ENCODE measurements at regions not wholly inside any gene's neighbourhood (a gene's known extent, or its start where the extent isn't known, plus 50 kb on each side); places are given as distances from the start of the nearest gene placed in this dataset.

DNA sequence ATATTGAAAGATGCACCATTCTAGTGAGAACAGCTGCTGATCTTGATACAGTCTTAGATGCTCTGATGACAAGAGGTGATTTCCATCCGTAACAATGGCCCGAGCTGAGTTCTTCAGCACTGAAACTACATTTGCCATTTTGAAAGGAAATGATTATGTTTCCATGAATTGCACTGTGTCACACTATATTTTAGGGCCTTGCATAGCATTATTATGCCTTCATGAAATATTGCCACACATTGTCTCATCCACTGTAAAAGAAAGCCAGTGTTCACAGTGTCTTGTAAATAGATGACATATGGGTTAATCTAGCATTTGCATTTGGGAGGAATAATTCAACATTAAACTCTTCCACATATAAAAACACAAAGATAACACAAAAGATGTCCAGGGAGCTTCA, 438.3 kb upstream of the PSMD7 start:
- ATAC-seq (ENCODE audit: low FRiP score) = no peak
- no peaks in the 10 kb centered on the region for H3K36me3 ChIP-seq (ENCODE audit: control insufficient read depth in 1 of 2, insufficient read depth in 2 of 2, low read length in 1 of 2)

DNA sequence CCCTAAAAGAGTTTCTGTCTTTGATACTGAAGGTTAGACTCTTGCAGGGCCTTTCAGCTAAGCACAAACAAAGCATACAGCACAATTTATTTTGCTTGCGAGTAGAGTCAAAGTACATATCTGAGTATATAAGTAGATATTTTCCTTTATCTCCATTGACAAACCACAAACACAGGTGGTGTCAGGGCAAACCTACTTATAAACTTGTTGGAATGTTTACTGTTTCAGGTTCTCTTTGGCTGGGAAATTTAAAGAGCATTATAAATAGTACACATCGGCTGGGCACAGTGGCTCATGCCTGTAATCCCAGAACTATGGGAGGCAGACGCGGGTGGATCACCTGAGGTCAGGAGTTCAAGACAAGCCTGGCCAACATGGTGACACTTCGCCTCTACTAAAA, 442.6 kb upstream of the PSMD7 start:
- ATAC-seq (ENCODE audit: low FRiP score) (no peak), DNase-seq (no peak)
- H3K27me3 ChIP-seq (ENCODE audit: control insufficient read depth in 1 of 2, insufficient read depth in 2 of 2, low read length in 1 of 2) = no peaks in the 10 kb centered on the region
- no peak overlapping the region for H3K27ac ChIP-seq (ENCODE audit: low read depth in 1 of 2, low read length in 2 of 2)
- WGBS, 2 donors = 90 to 93% methylated on average over 5 of the region's 5 CpGs
- intact Hi-C loops (cut with DNase I) = no loop called here
- H3K4me3 ChIP-seq (ENCODE audit: low read length in 2 of 2) = no peak overlapping the region
- peaks cover 1% of the 10 kb centered on the region for H3K9me3 ChIP-seq (ENCODE audit: control insufficient read depth, low read length)
- no peaks in the 10 kb centered on the region for H3K4me1 ChIP-seq (ENCODE audit: control insufficient read depth in 1 of 2, insufficient read depth in 2 of 2, low read length in 2 of 2)
- no peaks in the 10 kb centered on the region for H3K36me3 ChIP-seq (ENCODE audit: control insufficient read depth in 1 of 2, insufficient read depth in 2 of 2, low read length in 1 of 2)

More for the DNA sequence above, 438.3 kb upstream of the PSMD7 start:
- Histone ChIP-seq H3K4me1 (ENCODE audit: control insufficient read depth in 1 of 2, insufficient read depth in 2 of 2, low read length in 2 of 2) (no peaks in the 10 kb centered on the region), H3K9me3 (ENCODE audit: control insufficient read depth, low read length) (no peaks in the 10 kb centered on the region), H3K4me3 (ENCODE audit: low read length in 2 of 2) (no peak overlapping the region), H3K27ac (ENCODE audit: low read depth in 1 of 2, low read length in 2 of 2) (no peak overlapping the region), H3K27me3 (ENCODE audit: control insufficient read depth in 1 of 2, insufficient read depth in 2 of 2, low read length in 1 of 2) (peaks cover 0 to 2% of the 10 kb centered on the region in 2 donors)
- 97 to 98% methylated on average over 2 of the region's 2 CpGs for WGBS, 2 donors
- no peak for DNase-seq
- intact Hi-C loops (cut with DNase I) = no loop called here

DNA sequence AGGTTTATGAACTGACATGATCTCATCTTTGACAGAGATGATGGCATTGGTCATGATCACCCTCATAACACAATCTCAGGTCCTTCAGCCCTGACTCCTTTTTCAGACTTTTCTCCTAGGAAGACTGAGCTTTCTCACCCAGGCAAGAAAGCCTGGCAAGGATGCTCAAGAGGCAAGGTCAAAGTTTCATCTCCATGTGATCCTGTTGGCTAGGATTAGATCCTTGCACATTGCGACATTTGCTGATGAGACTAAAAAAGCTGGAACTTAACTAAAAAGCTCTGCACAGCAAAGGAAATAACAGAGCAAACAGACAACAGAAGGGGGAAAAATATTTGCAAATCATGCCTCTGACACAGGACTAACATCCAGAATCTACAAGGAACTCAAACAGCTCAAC, 444.1 kb upstream of the PSMD7 start:
- Histone ChIP-seq H3K36me3 (ENCODE audit: control insufficient read depth in 1 of 2, insufficient read depth in 2 of 2, low read length in 1 of 2) (no peaks in the 10 kb centered on the region), H3K9me3 (ENCODE audit: control insufficient read depth, low read length) (peaks cover 1% of the 10 kb centered on the region), H3K27ac (ENCODE audit: low read depth in 1 of 2, low read length in 2 of 2) (no peak overlapping the region), H3K27me3 (ENCODE audit: control insufficient read depth in 1 of 2, insufficient read depth in 2 of 2, low read length in 1 of 2) (no peaks in the 10 kb centered on the region), H3K4me1 (ENCODE audit: control insufficient read depth in 1 of 2, insufficient read depth in 2 of 2, low read length in 2 of 2) (no peaks in the 10 kb centered on the region), H3K4me3 (ENCODE audit: low read length in 2 of 2) (no peak overlapping the region)
- intact Hi-C loops (cut with DNase I) = no loop called here
- 95 to 97% methylated on average over 1 of the region's 1 CpG for WGBS, 2 donors
- no peak for DNase-seq
- no peak for ATAC-seq (ENCODE audit: low FRiP score)

DNA sequence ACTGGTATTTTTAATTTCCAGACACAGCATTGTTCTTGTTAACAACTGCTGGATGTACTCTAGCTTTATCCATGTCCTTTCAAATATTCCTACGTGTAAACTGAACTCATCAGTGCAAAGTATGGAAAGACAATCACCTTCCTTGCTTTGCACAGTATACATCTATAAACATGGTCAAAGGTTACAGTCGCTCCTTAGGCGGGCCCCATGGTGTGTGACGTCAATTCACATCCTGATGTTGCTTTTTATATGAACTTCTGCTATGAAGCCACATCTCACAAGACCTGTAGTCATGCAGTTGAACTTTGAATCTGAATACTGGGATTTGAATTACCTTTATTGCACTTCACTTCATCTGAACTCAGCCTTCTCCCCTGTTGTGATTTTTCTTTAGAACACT, 447.6 kb upstream of the PSMD7 start:
- peaks cover 1% of the 10 kb centered on the region for H3K9me3 ChIP-seq (ENCODE audit: control insufficient read depth, low read length)
- DNase-seq = no peak
- H3K27me3 ChIP-seq (ENCODE audit: control insufficient read depth in 1 of 2, insufficient read depth in 2 of 2, low read length in 1 of 2) = no peaks in the 10 kb centered on the region
- no peaks in the 10 kb centered on the region for H3K36me3 ChIP-seq (ENCODE audit: control insufficient read depth in 1 of 2, insufficient read depth in 2 of 2, low read length in 1 of 2)
- 87 to 88% methylated on average over 4 of the region's 4 CpGs for WGBS, 2 donors
- no peaks in the 10 kb centered on the region for H3K4me1 ChIP-seq (ENCODE audit: control insufficient read depth in 1 of 2, insufficient read depth in 2 of 2, low read length in 2 of 2)
- ATAC-seq (ENCODE audit: low FRiP score) = no peak
- H3K27ac ChIP-seq (ENCODE audit: low read depth in 1 of 2, low read length in 2 of 2) = no peak overlapping the region
- intact Hi-C loops (cut with DNase I) = no loop called here
- H3K4me3 ChIP-seq (ENCODE audit: low read length in 2 of 2) = no peak overlapping the region

DNA sequence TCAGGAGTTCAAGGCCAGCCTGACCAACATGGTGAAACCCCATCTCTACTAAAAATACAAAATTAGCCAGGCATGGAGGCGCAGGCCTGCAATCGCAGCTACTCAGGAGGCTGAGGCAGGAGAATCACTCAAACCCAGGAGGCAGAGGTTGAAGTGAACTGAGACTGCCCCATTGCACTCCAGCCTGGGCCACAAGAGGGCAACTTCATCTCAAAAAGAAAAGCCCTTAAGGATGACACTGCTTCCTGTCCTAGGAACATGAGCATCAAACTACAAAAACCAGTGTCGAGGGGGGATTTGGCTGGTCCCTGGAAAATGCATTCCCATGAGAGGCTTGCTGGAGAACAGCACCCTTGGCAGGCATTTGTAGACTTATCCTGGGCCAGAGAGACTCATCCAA, 449.5 kb upstream of the PSMD7 start:
- ATAC-seq (ENCODE audit: low FRiP score) (no peak), DNase-seq (no peak)
- H3K36me3 ChIP-seq (ENCODE audit: control insufficient read depth in 1 of 2, insufficient read depth in 2 of 2, low read length in 1 of 2) = no peaks in the 10 kb centered on the region
- no peak overlapping the region for H3K27ac ChIP-seq (ENCODE audit: low read depth in 1 of 2, low read length in 2 of 2)
- H3K4me1 ChIP-seq (ENCODE audit: control insufficient read depth in 1 of 2, insufficient read depth in 2 of 2, low read length in 2 of 2) = no peaks in the 10 kb centered on the region
- intact Hi-C loops (cut with DNase I) = no loop called here
- H3K4me3 ChIP-seq (ENCODE audit: low read length in 2 of 2) = no peak overlapping the region
- WGBS, 2 donors = 93 to 94% methylated on average over 3 of the region's 3 CpGs
- no peaks in the 10 kb centered on the region for H3K9me3 ChIP-seq (ENCODE audit: control insufficient read depth, low read length)
- H3K27me3 ChIP-seq (ENCODE audit: control insufficient read depth in 1 of 2, insufficient read depth in 2 of 2, low read length in 1 of 2) = no peaks in the 10 kb centered on the region

DNA sequence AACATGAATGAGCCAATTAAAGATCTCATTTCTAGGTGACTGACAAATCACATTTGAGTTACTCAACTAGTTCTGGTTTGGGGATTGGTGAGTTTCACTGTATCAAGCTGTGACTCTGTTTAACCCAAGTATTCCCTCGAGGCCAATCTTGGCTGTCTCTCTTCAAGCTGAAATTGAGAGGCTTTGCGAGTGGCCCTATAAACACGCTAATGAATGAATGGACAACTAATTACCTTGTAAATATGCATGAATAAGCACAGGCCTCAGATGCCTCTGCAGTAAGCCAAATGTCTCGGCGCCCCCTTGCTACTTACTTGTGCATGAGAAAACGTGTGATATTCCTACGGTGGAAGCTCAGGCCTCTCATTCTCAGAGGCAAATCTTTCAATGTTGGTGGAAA, 450.3 kb upstream of the PSMD7 start:
- no peaks in the 10 kb centered on the region for H3K36me3 ChIP-seq (ENCODE audit: control insufficient read depth in 1 of 2, insufficient read depth in 2 of 2, low read length in 1 of 2)
- no peaks in the 10 kb centered on the region for H3K27me3 ChIP-seq (ENCODE audit: control insufficient read depth in 1 of 2, insufficient read depth in 2 of 2, low read length in 1 of 2)
- no peaks in the 10 kb centered on the region for H3K9me3 ChIP-seq (ENCODE audit: control insufficient read depth, low read length)
- no peak overlapping the region for H3K27ac ChIP-seq (ENCODE audit: low read depth in 1 of 2, low read length in 2 of 2)
- intact Hi-C loops (cut with DNase I) = no loop called here
- WGBS, 2 donors = 75 to 79% methylated on average over 7 of the region's 7 CpGs
- H3K4me1 ChIP-seq (ENCODE audit: control insufficient read depth in 1 of 2, insufficient read depth in 2 of 2, low read length in 2 of 2) = no peaks in the 10 kb centered on the region
- H3K4me3 ChIP-seq (ENCODE audit: low read length in 2 of 2) = no peak overlapping the region
- ATAC-seq (ENCODE audit: low FRiP score) (no peak), DNase-seq (no peak)

DNA sequence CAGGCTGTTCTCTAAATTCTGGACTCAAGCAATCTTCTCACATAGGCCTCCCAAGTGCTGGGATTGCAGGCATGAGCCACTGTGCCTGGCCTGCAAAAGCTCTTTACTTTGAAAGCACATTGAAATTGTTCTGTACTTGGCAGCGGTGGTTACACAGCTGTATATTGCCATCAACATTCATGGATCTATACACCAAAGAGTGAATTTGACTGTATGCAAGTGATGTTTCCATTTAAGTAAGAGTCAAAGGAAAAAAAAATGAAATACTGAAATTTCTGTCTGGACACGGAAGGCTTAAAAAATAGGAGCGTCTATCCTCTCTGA, 450.6 kb upstream of the PSMD7 start:
- WGBS, 2 donors = 88 to 91% methylated on average over 3 of the region's 3 CpGs
- ATAC-seq (ENCODE audit: low FRiP score) (no peak), DNase-seq (no peak)
- Histone ChIP-seq H3K27me3 (ENCODE audit: control insufficient read depth in 1 of 2, insufficient read depth in 2 of 2, low read length in 1 of 2) (no peaks in the 10 kb centered on the region), H3K4me1 (ENCODE audit: control insufficient read depth in 1 of 2, insufficient read depth in 2 of 2, low read length in 2 of 2) (no peaks in the 10 kb centered on the region), H3K36me3 (ENCODE audit: control insufficient read depth in 1 of 2, insufficient read depth in 2 of 2, low read length in 1 of 2) (no peaks in the 10 kb centered on the region), H3K4me3 (ENCODE audit: low read length in 2 of 2) (no peak overlapping the region), H3K9me3 (ENCODE audit: control insufficient read depth, low read length) (no peaks in the 10 kb centered on the region), H3K27ac (ENCODE audit: low read depth in 1 of 2, low read length in 2 of 2) (no peak overlapping the region)
- intact Hi-C loops (cut with DNase I) = no loop called here

DNA sequence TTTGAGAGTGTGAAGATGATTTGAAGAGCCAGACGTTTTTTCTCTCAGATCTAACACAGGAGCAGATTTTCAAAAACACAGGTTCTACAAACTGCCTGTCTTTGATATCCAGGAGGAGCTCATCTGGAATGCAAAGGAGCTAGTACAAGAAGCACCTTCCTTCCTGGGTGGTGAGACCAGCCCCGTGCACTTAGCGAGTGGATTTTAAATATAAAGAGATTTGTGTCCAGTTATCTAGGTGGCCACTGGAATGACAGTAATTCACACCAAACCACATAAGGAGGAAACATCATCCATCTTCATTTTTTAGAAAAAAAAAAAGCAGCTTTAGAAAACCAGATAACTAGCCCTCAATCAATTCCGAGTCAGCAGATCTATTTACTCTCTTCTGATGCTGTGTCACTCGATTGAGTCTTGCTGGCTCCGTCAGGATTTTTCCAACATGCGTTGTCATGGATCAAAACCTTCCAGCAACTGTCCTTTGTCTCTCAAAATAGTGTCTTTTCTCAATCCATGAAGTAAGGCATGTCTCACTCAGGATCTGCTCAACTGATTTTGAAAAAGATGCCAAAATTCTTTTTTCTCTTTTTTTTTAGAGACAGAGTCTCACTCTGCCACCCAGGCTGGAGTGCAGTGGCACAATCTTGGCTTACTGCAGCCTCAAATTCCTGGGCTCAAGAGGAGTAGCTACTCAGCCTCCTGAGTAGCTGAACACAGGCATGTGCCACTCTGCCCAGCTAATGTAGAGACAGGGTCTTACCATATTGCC, 451.2 kb upstream of the PSMD7 start:
- Histone ChIP-seq H3K36me3 (ENCODE audit: control insufficient read depth in 1 of 2, insufficient read depth in 2 of 2, low read length in 1 of 2) (no peaks in the 10 kb centered on the region), H3K4me3 (ENCODE audit: low read length in 2 of 2) (no peak overlapping the region), H3K4me1 (ENCODE audit: control insufficient read depth in 1 of 2, insufficient read depth in 2 of 2, low read length in 2 of 2) (no peaks in the 10 kb centered on the region), H3K27me3 (ENCODE audit: control insufficient read depth in 1 of 2, insufficient read depth in 2 of 2, low read length in 1 of 2) (no peaks in the 10 kb centered on the region), H3K27ac (ENCODE audit: low read depth in 1 of 2, low read length in 2 of 2) (no peak overlapping the region), H3K9me3 (ENCODE audit: control insufficient read depth, low read length) (no peaks in the 10 kb centered on the region)
- intact Hi-C loops (cut with DNase I) = no loop called here
- WGBS, 2 donors = 56 to 66% methylated on average over 7 of the region's 7 CpGs
- ATAC-seq (ENCODE audit: low FRiP score) (no peak), DNase-seq (no peak)

DNA sequence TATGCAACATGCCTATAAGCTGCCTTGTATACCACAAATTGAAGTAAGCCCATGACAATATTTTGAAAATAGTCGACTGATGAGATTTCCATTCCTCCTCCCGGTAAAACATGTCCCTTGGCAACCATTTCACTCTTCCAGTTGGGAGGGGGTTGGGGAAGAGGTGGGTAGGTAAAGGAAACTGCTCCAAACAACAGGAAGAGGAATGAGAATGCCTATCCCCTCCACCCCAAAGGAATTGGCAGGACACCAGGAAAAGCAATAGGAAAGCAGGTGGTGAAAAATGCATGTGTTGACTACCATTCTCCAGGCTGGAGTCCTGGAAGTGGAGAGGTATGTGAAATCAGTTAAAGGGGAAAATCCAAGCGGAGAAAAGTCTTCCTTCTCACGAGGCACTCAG, 455.9 kb upstream of the PSMD7 start:
- Histone ChIP-seq H3K4me1 (ENCODE audit: control insufficient read depth in 1 of 2, insufficient read depth in 2 of 2, low read length in 2 of 2) (no peaks in the 10 kb centered on the region), H3K36me3 (ENCODE audit: control insufficient read depth in 1 of 2, insufficient read depth in 2 of 2, low read length in 1 of 2) (no peaks in the 10 kb centered on the region), H3K9me3 (ENCODE audit: control insufficient read depth, low read length) (no peaks in the 10 kb centered on the region), H3K27ac (ENCODE audit: low read depth in 1 of 2, low read length in 2 of 2) (no peak overlapping the region), H3K4me3 (ENCODE audit: low read length in 2 of 2) (no peak overlapping the region), H3K27me3 (ENCODE audit: control insufficient read depth in 1 of 2, insufficient read depth in 2 of 2, low read length in 1 of 2) (no peaks in the 10 kb centered on the region)
- intact Hi-C loops (cut with DNase I) = no loop called here
- DNase-seq (no peak), ATAC-seq (ENCODE audit: low FRiP score) (no peak)
- 59 to 75% methylated on average over 4 of the region's 4 CpGs for WGBS, 2 donors

Measured in aorta (tissue), 5 donors.